ENCODE measurements at regions not wholly inside any gene's neighbourhood (a gene's known extent, or its start where the extent isn't known, plus 50 kb on each side); places are given as distances from the start of the nearest gene placed in this dataset.
"Not testable (repeated sequence)": the region's sequence is repeated elsewhere in the genome, so short reads cannot be mapped to it uniquely, and the experiment has no call there.

DNA sequence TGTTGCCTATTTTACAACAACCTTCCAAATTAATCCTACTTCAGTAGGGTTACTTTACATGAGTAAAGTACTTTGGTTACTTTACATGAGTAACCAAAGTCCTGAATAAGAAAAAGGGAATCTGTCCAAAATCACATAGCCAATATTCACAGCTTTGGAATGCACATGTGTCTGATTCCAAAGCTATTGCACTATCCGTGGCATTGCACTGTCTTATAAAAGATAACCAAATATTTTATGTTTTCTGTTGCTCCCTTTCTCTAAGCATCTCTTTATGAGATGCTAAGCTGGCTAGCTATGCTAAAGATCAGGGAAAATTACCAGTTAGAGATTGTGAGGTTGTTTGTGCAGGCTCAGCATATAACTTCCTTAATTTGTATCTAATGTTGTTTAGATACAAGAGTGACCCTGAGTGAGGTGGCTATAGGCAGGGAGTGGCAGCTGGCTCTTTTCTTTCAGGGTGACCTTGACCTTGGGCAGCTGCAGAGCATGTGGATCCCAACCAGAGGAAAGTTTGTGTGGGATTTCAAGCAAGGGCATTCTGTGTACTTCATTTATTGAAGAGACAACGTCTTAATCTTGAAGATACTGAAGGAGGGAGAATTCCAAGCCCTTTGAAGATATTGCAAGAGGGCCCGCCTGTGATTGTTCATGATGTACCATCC is 366.1 kb upstream of the ANKRD30A start:
- no peak for ATAC-seq (ENCODE audit: low read depth)
- ChIA-PET CTCF (no interaction called here), POLR2A (no interaction called here)
- intact Hi-C loops (cut with micrococcal nuclease) = no loop called here
- H3K9me3 Mint-ChIP-seq = no peaks in the 10 kb centered on the region
- H3K4me3 Mint-ChIP-seq = no peak overlapping the region
- H3K4me1 Mint-ChIP-seq = no peaks in the 10 kb centered on the region
- TF ChIP-seq, protein P1, sequence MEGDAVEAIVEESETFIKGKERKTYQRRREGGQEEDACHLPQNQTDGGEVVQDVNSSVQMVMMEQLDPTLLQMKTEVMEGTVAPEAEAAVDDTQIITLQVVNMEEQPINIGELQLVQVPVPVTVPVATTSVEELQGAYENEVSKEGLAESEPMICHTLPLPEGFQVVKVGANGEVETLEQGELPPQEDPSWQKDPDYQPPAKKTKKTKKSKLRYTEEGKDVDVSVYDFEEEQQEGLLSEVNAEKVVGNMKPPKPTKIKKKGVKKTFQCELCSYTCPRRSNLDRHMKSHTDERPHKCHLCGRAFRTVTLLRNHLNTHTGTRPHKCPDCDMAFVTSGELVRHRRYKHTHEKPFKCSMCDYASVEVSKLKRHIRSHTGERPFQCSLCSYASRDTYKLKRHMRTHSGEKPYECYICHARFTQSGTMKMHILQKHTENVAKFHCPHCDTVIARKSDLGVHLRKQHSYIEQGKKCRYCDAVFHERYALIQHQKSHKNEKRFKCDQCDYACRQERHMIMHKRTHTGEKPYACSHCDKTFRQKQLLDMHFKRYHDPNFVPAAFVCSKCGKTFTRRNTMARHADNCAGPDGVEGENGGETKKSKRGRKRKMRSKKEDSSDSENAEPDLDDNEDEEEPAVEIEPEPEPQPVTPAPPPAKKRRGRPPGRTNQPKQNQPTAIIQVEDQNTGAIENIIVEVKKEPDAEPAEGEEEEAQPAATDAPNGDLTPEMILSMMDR (IDR thresholded peaks at IDR 0.05) = no peak
- no peaks in the 10 kb centered on the region for H3K36me3 Mint-ChIP-seq (ENCODE audit: low read depth)
- no peak overlapping the region for H3K27ac Mint-ChIP-seq
- no peaks in the 10 kb centered on the region for H3K27me3 Mint-ChIP-seq
- no peak for DNase-seq

DNA sequence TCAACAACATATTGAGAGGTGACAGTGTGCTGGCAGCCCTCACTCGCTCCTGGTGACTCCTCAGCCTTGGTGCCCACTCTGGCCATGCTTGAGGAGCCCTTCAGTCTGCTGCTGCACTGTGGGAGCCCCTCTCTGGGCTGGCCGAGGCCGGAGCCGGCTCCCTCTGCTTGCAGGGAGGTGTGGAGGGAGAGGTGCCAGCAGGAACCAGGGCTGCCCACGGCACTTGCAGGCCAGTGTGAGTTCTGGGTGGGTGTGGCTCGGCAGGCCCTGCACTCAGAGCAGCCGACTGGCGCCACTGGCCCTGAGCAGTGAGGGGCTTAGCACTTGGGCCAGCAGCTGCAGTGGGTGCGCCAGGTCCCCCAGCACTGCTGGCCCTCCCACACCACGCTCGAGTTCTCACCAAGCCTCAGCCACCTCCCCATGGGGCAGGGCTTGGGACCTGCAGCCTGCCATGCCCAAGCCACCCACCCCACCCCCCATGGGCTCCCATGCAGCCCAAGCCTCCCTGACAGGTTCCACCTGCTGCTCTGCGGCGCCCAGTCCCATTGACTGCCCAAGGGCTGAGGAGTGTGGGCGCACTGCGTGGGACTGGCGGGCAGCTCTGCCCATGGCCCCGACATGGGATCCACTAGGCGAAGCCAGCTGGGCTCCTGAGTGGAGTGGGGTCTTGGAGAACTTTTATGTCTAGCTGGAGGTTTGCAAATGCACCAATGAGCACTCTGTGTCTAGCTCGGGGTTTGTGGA is 377.1 kb upstream of the ANKRD30A start:
- H3K36me3 Mint-ChIP-seq (ENCODE audit: low read depth) = no peaks in the 10 kb centered on the region

DNA sequence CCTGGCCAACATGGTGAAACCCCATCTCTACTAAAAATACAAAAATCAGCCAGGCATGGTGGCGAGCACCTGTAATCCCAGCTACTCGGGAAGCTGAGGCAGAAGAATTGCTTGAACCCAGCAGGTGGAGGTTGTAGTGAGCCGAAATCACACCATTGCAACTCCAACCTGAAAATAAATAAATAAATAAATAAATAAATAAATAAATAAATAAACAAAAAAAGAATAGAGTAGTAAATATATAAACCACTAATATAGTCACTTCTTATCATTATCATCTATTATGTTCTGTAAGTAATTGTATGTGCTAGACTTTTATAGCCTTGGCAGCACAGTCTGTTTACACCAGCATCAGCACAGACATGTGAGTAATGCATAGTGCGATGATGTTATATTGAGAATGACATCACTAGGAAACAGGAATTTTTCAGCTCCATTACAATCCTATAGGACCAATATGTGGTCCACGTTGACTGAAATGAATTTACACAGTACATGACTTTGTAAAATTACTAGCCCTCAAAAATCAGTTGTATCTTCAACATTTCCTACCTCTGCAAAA is 385.4 kb upstream of the ANKRD30A start:
- intact Hi-C loops (cut with micrococcal nuclease) = no loop called here
- POLR2A ChIA-PET = no interaction called here
- H3K9me3 Mint-ChIP-seq = no peaks in the 10 kb centered on the region
- H3K4me1 Mint-ChIP-seq = no peaks in the 10 kb centered on the region
- H3K27ac Mint-ChIP-seq = no peak overlapping the region
- ATAC-seq (ENCODE audit: low read depth) (no peak), DNase-seq (no peak)
- CTCF ChIA-PET = no interaction called here
- TF ChIP-seq, protein P1 (IDR thresholded peaks at IDR 0.05) = no peak
- H3K4me3 Mint-ChIP-seq = no peak overlapping the region
- H3K36me3 Mint-ChIP-seq (ENCODE audit: low read depth) = no peaks in the 10 kb centered on the region
- no peaks in the 10 kb centered on the region for H3K27me3 Mint-ChIP-seq

More for the DNA sequence above, 377.1 kb upstream of the ANKRD30A start:
- Mint-ChIP-seq H3K9me3 (peaks cover 4% of the 10 kb centered on the region), H3K27me3 (no peaks in the 10 kb centered on the region), H3K4me1 (peaks cover 3% of the 10 kb centered on the region), H3K4me3 (no peak overlapping the region), H3K27ac (no peak overlapping the region)
- ChIA-PET POLR2A (no interaction called here), CTCF (no interaction called here)
- ATAC-seq (ENCODE audit: low read depth) (no peak), DNase-seq (no peak)
- TF ChIP-seq, protein P1 (IDR thresholded peaks at IDR 0.05) = no peak
- intact Hi-C loops (cut with micrococcal nuclease) = no loop called here

DNA sequence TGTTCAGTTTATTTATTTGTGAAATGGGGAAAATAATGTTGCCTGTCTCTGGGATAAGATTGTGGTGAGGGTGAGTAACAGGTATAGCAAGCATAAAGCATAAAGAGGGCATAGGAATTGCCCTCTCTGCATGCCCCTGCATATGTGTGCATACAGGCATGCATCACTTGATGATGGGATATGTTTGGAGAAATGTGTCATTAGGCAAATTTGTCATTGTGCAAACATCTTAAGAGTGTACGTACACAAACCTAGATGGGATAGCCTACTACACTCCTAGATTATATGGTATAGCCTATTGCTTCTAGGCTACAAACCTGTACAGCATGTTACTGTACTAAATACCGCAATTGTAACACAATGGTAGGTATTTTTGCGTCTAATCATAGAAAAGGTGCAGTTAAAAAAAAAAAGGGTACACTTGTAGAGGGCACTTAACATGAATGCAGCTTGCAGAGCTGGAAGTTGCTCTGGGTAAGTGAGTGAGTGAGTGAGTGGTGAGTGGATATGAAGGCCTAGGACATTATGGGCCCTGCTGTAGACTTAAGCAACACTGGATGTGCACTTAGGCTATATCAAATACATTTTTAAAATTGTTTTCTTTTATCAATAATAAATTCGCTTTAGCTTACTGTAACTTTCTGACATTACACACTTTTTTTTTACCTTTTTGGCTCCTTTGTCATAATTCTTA is 386.5 kb upstream of the ANKRD30A start:
- ATAC-seq (ENCODE audit: low read depth) = no peak
- H3K27me3 Mint-ChIP-seq = no peaks in the 10 kb centered on the region
- H3K9me3 Mint-ChIP-seq = no peaks in the 10 kb centered on the region
- no peak overlapping the region for H3K4me3 Mint-ChIP-seq
- CTCF ChIA-PET = no interaction called here
- POLR2A ChIA-PET = no interaction called here
- TF ChIP-seq, protein P1 (IDR thresholded peaks at IDR 0.05) = no peak
- no peak for DNase-seq
- no peak overlapping the region for H3K27ac Mint-ChIP-seq
- H3K36me3 Mint-ChIP-seq (ENCODE audit: low read depth) = no peaks in the 10 kb centered on the region
- H3K4me1 Mint-ChIP-seq = no peaks in the 10 kb centered on the region
- intact Hi-C loops (cut with micrococcal nuclease) = no loop called here

DNA sequence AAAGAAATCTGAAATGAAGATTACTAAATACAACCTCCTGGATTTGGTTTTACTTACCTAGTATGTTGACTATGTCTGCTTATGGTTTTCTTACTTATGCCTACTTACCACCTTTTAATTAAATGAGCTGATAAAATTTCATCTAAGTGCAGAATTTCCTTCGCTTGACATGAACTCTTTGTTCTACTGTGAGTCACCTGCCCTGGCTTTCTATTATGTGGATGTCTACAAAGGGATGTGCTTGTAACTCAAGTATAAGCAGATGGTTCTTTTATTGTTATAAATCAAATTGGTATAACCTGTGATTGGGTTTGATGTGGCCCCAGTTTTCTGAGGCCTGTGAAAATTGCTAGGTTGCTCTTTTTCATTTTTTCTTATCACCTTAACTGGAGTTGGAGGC is 389.1 kb upstream of the ANKRD30A start:
- ATAC-seq (ENCODE audit: low read depth) = no peak
- H3K9me3 Mint-ChIP-seq = no peaks in the 10 kb centered on the region
- DNase-seq = no peak
- CTCF ChIA-PET = interaction anchor here (0.6 kb wide), 1 partner anchor 9 kb away, joined by 3 read pairs; no protein-coding TSS in a partner anchor
- no peak overlapping the region for H3K27ac Mint-ChIP-seq
- H3K36me3 Mint-ChIP-seq (ENCODE audit: low read depth) = no peaks in the 10 kb centered on the region
- no peaks in the 10 kb centered on the region for H3K27me3 Mint-ChIP-seq
- TF ChIP-seq, protein P1 (IDR thresholded peaks at IDR 0.05) = no peak
- intact Hi-C loops (cut with micrococcal nuclease) = no loop called here
- POLR2A ChIA-PET = no interaction called here
- H3K4me1 Mint-ChIP-seq = no peaks in the 10 kb centered on the region
- H3K4me3 Mint-ChIP-seq = no peak overlapping the region

DNA sequence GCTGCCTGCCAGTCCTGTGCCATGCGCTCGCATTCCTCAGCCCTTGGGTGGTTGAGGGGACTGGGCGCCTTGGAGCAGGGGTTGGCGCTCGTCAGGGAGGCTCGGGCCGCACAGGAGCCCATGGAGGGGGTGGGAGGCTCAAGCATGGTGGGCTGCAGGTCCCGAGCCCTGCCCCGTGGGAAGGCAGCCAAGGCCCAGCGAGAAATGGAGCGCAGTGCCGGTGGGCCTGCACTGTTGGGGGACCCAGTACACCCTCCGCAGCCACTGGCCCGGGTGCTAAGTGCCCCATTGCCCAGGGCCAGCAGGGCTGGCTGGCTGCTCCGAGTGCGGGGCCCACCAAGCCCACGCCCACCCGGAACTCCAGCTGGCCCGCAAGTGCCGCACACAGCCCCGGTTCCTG is 390.8 kb upstream of the ANKRD30A start:
- CTCF ChIA-PET; H3K4me1 Mint-ChIP-seq; H3K36me3 Mint-ChIP-seq (ENCODE audit: low read depth); DNase-seq; H3K27ac Mint-ChIP-seq; intact Hi-C loops (cut with micrococcal nuclease); POLR2A ChIA-PET; ATAC-seq (ENCODE audit: low read depth); H3K4me3 Mint-ChIP-seq; H3K27me3 Mint-ChIP-seq; H3K9me3 Mint-ChIP-seq: not testable (repeated sequence)
